Activated CD4-positive, CD25-positive, alpha-beta regulatory T cell treated with anti-CD3 and anti-CD28 coated beads, Interleukin-2, amount 50 U/mL, for 72 hours (primary cell): ENCODE measurements at regions not wholly inside any gene's neighbourhood (a gene's known extent, or its start where the extent isn't known, plus 50 kb on each side); places are given as distances from the start of the nearest gene placed in this dataset.

Experiments
- DNase-seq: peaks from one replicate; pipeline ENCODE4 v3.0.0; 2021

GRCh38 chr3:104604326-104605010, 762.2 kb upstream of the ALCAM start:
- no peak for DNase-seq

GRCh38 chr3:104606812-104607211, 759.9 kb upstream of the ALCAM start:
- DNase-seq = no peak

- DNase-seq = no peak
These were observed 755.7 kb upstream of the ALCAM start for GRCh38 chr3:104610730-104611652.

- DNase-seq = no peak
These were observed 754.5 kb upstream of the ALCAM start for GRCh38 chr3:104612218-104612617.

- no peak for DNase-seq
These were observed 752.1 kb upstream of the ALCAM start for GRCh38 chr3:104614564-104614963.

- no peak for DNase-seq
These were observed 738.4 kb upstream of the ALCAM start for GRCh38 chr3:104628185-104628789.

- no peak for DNase-seq
These were observed 737.7 kb upstream of the ALCAM start for GRCh38 chr3:104629038-104629437.

- no peak for DNase-seq
These were observed 735.5 kb upstream of the ALCAM start for GRCh38 chr3:104631254-104631653.

GRCh38 chr3:104632521-104632920, 734.2 kb upstream of the ALCAM start:
- DNase-seq = no peak

GRCh38 chr3:104632947-104633346, 733.8 kb upstream of the ALCAM start:
- no peak for DNase-seq

GRCh38 chr3:104635872-104636580, 730.7 kb upstream of the ALCAM start:
- no peak for DNase-seq

GRCh38 chr3:104642827-104643226, 723.9 kb upstream of the ALCAM start:
- no peak for DNase-seq

GRCh38 chr3:104646196-104646595, 720.5 kb upstream of the ALCAM start:
- DNase-seq = no peak

GRCh38 chr3:104648823-104649222, 717.9 kb upstream of the ALCAM start:
- no peak for DNase-seq

GRCh38 chr3:104669083-104669482, 697.6 kb upstream of the ALCAM start:
- no peak for DNase-seq

- no peak for DNase-seq
These were observed 694.4 kb upstream of the ALCAM start for GRCh38 chr3:104672331-104672730.

GRCh38 chr3:104673981-104674380, 692.7 kb upstream of the ALCAM start:
- DNase-seq = no peak

- no peak for DNase-seq
These were observed 690.5 kb upstream of the ALCAM start for GRCh38 chr3:104676241-104676640.

GRCh38 chr3:104677932-104678331, 688.8 kb upstream of the ALCAM start:
- DNase-seq = no peak

GRCh38 chr3:104685492-104685891, 681.2 kb upstream of the ALCAM start:
- DNase-seq = no peak

GRCh38 chr3:104687362-104687761, 679.3 kb upstream of the ALCAM start:
- no peak for DNase-seq

- no peak for DNase-seq
These were observed 670.2 kb upstream of the ALCAM start for GRCh38 chr3:104696470-104696869.

- no peak for DNase-seq
These were observed 655.3 kb upstream of the ALCAM start for GRCh38 chr3:104711406-104711805.
